SH-SY5Y (cell line): ENCODE measurements at regions not wholly inside any gene's neighbourhood (a gene's known extent, or its start where the extent isn't known, plus 50 kb on each side); places are given as distances from the start of the nearest gene placed in this dataset.

Experiments used
- GATA2 ChIP-seq: IDR thresholded peaks from 2 replicates; pipeline ENCODE4 v1.6.1; 2011; ENCODE audit warnings: mild to moderate bottlenecking, low read depth, low read length
- GATA3 ChIP-seq: IDR thresholded peaks from 2 replicates; pipeline ENCODE4 v1.6.1; 2011; ENCODE audit warnings: low read depth, mild to moderate bottlenecking, low read length, moderate library complexity

DNA sequence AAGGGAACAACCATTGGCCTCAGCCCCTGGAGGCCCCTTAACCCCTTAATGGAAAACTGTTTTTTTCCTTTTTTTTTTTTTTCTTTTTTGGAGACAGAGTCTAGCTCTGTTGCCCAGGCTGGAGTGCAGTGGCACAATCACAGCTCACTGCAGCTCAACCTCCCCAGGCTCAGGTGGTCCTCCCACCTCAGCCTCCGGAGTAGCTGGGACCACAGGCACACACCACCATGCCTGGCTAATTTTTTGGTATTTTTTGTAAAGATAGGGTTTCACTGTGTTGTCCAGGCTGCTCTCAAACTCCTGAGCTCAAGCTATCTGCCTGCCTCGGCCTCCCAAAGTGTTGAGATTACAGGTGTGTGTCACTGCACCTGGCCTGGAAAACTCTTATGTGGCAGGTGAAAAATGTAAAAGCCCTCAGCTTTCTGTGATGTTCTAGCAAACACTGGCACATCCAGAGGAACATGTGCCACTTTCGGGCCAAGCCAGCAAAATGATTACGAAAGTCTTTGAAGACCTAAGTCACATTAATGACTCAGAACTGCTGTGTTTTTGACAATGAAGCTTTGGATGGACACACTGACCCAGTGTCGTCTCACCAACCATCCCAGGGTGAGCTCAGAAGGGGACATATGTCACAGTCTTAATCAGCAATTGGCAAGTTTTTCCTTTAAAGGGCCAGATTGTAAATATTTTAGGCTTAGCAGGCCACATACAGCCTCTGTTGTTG is 189.3 kb upstream of the TPM1 start:
- TF ChIP-seq GATA2 (no peak), GATA3 (no peak)
